Activated CD8-positive, alpha-beta memory T cell treated with anti-CD3 and anti-CD28 coated beads, Interleukin-2, amount 50 U/mL, for 1 hour (primary cell): ENCODE measurements at regions not wholly inside any gene's neighbourhood (a gene's known extent, or its start where the extent isn't known, plus 50 kb on each side); places are given as distances from the start of the nearest gene placed in this dataset.
"Not testable (repeated sequence)": the region's sequence is repeated elsewhere in the genome, so short reads cannot be mapped to it uniquely, and the experiment has no call there.

Source experiments
- DNase-seq: peaks from one replicate; pipeline ENCODE4 v3.0.0-alpha.2; 2020; ENCODE audit errors: extremely low read depth

DNA sequence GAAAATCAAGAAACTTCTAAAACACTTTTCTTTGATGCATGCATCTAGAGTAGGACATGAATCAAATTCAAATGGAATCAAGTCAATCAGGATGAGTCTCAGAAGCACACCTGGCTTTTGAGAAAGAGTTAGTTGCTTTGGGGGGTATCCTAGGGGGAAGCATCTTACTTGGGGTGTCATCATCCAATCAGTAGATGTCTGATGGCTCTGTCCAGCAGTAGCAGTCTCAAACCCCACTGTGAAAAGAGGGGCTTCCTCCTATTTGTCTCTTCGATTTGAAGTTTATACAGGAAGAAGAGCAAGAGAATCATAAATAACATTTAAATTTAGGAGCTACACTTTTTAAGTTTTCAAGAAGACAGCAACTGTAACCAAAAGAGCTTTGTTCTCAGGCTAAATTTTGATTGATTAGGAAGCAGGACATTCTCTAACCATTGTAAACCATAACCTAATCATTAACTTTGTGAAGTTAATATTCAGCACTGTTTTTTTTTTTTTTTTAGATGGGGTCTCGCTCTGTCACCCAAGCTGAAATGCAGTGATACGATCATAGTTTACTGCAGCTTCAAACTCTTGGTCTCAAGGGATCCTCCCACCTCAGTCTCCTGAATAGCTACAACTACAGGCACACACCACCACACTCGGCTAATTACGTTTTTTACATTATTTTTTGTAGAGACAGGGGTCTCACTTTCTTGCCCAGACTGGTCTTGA, 614.7 kb downstream of the CSNK1G3 start:
- no peak for DNase-seq

DNA sequence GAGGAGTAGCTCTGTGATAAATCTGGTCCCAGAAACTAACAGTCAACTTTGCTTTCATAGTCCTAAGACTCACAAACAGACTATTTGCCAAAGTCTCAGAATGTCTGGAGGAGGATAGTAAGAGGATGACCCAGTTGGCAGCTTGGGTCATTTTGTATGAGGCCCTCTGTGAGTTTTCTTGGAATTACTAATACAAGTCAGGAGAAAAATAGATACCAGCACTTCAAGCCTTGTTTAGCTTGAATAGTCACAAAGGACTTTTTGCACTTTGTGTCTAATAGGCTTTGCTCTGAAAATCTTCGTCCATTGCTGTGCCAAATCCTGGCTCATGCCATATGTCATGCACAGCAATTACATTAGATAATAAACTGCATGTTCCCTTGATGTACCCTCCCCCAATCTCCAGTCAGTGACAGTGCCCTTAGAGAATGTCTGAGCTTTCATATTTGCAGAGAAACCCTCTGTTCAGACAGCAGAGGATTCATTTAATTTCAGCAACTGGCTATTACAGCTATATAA, 612.8 kb downstream of the CSNK1G3 start:
- DNase-seq: no peak

GRCh38 chr5:124121198-124121597, 609.2 kb downstream of the CSNK1G3 start:
- no peak for DNase-seq

DNA sequence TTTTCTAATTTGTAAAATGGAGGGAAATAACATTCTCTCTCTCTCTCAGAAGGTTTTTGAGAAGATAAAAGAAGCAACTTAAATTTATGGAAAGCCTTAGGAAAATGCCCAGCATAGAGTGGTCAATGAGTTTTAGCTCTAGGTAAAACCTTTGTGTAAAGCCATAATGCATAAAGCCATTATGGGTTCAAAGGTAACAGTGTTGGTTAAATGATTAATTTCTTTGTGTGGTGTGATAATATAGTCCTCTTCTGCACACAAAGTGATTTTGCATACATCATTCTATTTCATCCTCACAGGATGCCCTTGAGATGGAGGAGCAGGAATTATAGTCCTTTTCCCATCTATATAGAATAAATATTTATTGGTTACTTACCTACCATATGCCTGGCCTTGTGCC, 602.9 kb downstream of the CSNK1G3 start:
- no peak for DNase-seq

DNA sequence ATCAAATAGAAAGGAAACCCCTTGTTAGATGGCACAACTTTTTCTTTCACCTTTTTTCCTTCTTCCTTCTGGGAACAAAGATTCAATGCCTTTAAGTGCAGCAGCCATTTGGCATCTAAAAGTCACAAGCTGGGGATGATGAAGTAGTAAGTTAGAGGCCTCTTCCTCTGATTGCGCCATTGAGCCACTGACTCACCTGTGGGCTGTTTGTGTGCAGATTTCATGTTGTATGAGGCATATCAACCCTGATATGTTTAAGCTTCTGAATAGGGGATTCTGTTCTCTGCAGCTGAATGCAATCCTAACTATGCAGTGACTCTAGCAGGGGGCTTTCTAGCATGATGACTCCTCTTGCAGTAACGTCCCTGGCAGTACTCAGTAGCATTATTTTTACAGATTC, 599.9 kb downstream of the CSNK1G3 start:
- no peak for DNase-seq

GRCh38 chr5:124110942-124111341, 599.0 kb downstream of the CSNK1G3 start:
- DNase-seq: no peak

DNA sequence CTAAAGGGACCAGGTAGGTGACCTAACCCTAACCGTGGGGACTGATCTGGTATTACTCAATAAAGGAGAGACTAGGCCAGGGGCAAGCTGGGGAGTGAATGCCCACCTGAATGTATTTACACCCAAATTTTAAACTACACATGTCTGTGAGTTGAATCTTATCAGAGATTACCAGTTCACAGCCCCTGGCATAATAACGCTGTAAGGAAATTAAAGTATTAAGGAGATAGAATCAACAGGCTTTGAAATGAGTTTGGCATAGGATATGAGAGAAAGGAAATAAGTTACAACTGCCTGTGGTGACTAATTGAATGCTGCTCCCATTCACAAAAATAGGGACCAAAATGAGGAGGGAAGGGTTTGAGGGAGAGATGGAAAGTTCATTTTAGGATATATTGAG, 593.3 kb downstream of the CSNK1G3 start:
- no peak for DNase-seq

DNA sequence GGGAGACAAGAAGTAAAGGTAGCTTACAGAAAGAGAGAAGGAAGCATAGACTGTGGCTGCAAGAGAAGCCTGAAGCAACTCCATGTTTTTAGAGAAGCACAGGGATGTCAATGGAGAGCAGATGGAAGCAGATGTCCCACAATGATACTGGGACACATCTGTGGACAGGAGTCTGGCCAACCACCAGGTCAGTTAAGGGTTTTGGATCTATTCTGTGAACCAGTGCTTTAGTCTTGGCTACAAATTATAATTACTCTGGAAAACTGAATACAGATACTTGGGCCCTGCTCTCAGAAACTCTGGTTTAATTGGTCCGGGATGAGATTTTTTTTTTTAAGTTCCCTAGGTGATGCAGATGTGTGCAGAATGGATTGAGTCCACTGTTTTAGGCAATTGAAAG, 592.8 kb downstream of the CSNK1G3 start:
- no peak for DNase-seq

GRCh38 chr5:124104344-124104743, 592.4 kb downstream of the CSNK1G3 start:
- no peak for DNase-seq

DNA sequence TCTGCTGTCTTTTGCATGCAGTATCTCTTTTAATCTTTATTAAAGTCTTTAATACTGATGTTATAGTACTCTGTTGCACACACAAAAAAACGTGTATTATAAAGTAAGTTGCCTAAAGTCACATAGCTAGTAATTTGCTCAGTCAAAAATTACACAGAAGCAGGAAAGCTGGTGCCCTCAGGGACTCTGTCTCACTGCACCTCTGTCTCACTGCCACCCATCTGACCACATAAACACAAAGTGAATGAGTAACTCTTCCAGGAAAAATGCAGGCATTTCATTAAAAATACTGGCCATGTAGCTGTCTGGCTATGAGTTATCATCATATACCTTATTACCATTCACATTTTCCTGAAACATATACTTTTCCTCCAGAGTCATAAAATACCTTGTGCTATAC, 591.7 kb downstream of the CSNK1G3 start:
- DNase-seq: no peak

GRCh38 chr5:124103056-124103455, 591.1 kb downstream of the CSNK1G3 start:
- DNase-seq: not testable (repeated sequence)

GRCh38 chr5:124102486-124102885, 590.5 kb downstream of the CSNK1G3 start:
- no peak for DNase-seq

GRCh38 chr5:124093658-124094057, 581.7 kb downstream of the CSNK1G3 start:
- no peak for DNase-seq

- no peak for DNase-seq
These were observed 578.1 kb downstream of the CSNK1G3 start for GRCh38 chr5:124090115-124090514.

- DNase-seq: no peak
These were observed 577.6 kb downstream of the CSNK1G3 start for GRCh38 chr5:124089578-124089977.

- DNase-seq: no peak
These were observed 576.5 kb downstream of the CSNK1G3 start for GRCh38 chr5:124088289-124089032.

DNA sequence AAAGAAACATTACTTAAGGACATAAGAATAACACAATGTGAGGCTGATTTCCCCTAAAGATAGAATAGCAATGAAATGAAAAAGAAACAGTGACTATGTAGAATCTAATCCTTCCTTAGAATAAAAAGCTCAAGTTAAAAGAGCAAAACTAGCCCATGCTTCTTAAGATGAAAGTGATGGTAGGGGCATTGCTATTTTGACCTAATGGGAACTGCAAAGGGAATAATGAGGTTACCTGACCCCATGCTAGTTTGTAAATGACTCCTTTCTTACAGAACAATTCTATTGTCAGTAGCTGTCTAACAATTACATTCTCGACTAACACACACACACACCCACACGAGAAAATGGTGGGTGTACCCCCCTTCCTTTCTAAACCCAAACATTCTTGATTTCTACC, 575.8 kb downstream of the CSNK1G3 start:
- DNase-seq: no peak

DNA sequence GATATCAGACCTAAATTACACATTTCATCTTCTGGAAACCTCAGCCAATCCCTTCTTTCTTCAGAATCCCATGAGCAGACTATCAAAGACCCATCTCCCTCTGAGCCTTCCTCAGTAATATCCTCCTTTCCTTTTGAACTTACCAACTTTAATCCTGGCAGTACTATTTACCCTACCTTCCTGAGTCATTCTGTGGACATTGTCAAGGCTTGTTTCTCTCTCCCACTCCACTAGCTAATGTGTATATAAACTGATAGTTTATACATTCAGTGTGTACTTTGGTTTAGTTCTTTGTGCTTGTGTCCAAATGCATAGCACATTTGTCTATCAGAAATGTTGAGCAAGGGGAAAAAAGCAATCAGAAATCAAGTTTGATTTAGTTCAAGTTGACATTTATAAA, 568.3 kb downstream of the CSNK1G3 start:
- no peak for DNase-seq

- DNase-seq: no peak
These were observed 567.1 kb downstream of the CSNK1G3 start for GRCh38 chr5:124079062-124079461.

DNA sequence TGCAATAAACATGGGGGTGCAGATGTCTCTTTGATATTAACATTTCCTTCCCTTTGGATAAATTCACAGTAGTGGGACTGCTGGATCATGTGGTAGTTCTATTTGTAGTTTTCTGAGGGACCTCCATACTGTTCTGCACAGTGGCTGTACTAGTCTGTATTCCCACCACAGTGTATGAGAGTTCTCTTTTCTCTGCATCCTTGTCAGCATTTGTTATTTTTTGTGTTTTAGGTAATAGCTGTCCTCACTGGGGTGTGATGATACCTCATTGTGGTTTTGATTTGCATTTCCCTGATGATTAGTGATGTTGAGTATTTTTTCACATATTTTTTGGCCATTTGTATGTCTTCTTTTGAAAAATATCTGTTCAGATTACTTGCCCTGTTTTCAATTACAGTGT, 562.5 kb downstream of the CSNK1G3 start:
- DNase-seq: no peak

GRCh38 chr5:124072570-124072969, 560.6 kb downstream of the CSNK1G3 start:
- DNase-seq: no peak

DNA sequence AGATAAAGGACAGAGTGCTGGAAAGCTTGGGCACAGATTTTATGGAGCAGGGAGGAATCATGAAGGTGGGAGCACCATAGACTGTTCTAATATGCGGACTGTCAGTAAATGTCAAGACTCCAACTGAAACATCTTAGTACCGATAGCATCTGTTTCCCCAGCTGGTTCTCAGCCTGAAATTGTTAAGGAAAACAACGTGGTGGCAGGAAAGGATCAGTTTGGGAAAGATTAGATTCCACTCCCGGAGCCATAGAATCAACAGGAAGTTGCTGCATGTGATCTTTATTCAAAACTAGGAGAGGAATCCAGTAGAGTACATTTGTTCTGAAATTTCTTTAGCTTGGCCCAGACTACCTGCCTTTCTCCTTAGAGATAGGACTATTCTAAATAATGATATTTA, 559.1 kb downstream of the CSNK1G3 start:
- no peak for DNase-seq

DNA sequence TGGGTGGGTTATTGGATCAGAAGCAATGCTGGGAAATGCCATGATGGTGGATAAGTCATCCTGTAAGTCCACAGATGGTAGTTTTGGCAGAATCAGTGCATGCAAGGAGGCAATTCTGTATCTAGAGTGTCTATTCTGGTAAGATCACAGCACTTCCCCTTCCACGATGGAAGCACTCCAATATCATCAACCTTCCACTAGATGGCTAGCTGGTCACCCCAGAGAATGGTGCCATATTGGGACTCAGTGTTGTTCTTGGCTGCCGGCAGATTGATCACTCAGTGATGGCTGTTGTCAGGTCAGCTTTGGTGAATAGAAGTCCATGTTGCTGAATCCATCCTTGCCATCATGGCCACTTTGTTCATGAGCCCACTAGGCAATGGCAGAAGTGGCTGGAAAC, 553.5 kb downstream of the CSNK1G3 start:
- no peak for DNase-seq
